ENCODE measurements at regions not wholly inside any gene's neighbourhood (a gene's known extent, or its start where the extent isn't known, plus 50 kb on each side); places are given as distances from the start of the nearest gene placed in this dataset.
A peak's percentile ranks its signal among the peaks of the same experiment; 100 is the strongest.

DNA sequence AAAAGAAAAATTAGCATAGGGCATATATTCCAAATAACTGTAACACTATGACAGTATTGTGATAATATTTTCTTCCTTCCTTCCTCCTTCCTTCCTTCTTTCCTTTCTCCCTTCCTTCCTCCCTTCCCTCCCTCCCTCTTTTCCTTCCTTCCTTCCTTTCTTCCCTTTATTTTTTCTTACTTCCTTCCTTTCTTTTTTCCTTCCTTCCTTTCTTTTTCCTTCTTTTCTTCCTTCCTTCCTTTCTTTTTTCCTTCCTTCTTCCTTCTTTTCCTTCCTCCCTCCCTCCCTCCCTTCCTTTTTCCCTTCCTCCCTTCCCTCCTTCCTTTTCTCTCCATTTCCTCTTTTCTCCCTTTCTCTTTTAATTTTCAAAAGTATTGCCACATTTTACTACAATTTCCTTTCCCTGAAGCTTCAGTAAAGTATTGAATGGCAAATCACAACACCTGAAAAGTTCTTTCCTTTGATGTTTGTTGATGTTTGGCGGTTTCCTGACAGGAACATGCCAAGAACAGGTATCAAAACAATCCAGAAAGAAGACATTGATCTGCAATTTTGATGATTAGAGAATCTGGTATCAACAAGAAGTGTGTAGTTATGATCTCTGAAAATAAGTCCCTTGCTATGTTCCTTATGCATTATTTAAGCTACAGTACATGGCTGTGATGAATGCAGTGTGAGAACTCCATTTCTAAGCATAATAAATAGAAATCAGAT is 253.1 kb upstream of the EDIL3 start:
- DNase-seq (ENCODE audit: low spot score) = no peak
- ATAC-seq (ENCODE audit: low FRiP score) = no peak
- TF ChIP-seq, protein P1, sequence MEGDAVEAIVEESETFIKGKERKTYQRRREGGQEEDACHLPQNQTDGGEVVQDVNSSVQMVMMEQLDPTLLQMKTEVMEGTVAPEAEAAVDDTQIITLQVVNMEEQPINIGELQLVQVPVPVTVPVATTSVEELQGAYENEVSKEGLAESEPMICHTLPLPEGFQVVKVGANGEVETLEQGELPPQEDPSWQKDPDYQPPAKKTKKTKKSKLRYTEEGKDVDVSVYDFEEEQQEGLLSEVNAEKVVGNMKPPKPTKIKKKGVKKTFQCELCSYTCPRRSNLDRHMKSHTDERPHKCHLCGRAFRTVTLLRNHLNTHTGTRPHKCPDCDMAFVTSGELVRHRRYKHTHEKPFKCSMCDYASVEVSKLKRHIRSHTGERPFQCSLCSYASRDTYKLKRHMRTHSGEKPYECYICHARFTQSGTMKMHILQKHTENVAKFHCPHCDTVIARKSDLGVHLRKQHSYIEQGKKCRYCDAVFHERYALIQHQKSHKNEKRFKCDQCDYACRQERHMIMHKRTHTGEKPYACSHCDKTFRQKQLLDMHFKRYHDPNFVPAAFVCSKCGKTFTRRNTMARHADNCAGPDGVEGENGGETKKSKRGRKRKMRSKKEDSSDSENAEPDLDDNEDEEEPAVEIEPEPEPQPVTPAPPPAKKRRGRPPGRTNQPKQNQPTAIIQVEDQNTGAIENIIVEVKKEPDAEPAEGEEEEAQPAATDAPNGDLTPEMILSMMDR (IDR thresholded peaks at IDR 0.05) = no peak

DNA sequence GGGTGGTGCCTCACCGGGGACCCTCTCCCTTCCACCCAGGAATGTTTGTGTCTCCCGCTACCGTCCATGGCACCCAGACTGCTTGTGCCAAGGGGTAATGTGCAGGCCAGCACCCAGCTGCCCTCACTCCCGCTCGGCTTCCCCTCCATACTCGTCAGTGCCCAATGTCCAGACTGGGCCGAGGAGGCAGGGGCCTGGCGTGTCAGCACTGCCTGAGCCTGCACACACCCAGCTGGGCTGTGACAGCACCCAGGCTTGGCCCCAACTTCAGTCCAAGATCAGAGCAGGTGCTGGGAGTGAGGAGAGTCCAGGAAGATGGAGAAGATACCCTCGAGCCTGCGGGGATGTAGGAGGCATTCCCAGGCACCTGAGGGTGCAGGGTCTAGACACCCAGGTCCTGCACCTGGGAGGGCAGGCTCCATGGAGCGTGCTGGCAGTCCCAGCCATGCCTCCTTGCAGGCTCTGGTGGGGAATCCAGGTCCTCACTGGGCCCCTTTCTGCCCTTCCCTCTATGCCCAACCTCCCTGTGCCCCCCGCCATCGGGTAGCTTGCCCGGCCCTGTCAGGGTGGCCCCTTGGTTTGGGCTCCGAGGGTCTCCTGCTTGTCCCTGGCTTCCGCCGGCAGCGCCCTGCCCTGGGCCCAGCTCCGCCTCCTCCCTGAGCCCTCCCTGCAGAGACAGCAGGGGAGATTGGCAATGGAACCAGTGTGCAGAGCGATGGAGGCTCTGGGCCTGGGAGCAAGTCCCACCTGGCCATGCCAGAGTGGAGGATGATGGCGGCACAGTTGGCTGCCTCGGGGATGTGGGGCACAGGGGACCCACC is 250.8 kb upstream of the EDIL3 start:
- peak; percentile 32 for ATAC-seq (ENCODE audit: low FRiP score)

DNA sequence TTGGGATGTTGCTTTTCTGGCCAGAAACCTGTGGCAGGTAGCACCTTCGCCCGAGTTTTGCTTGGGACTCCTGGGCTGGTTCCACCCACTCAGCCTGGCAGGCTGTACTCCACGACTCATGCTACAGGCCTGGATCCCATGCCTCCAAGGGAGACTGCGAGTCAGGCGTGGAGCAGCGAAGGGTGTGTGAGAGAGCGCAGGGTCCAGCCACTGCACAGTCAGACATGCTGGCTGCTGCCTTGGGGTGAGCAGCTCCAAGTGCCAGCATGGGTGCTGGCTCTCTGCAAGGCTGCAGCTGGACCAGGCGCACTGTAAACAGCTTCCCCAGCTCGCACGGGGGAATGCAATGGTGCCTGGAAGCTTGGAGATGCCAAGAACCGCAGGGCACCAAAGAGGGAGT is 249.6 kb upstream of the EDIL3 start:
- no peak for DNase-seq (ENCODE audit: low spot score)
- ATAC-seq (ENCODE audit: low FRiP score) = no peak
- TF ChIP-seq, protein P1 (IDR thresholded peaks at IDR 0.05) = no peak

More for the DNA sequence above, 250.8 kb upstream of the EDIL3 start:
- TF ChIP-seq, protein P1 (IDR thresholded peaks at IDR 0.05) = no peak
- no peak for DNase-seq (ENCODE audit: low spot score)

DNA sequence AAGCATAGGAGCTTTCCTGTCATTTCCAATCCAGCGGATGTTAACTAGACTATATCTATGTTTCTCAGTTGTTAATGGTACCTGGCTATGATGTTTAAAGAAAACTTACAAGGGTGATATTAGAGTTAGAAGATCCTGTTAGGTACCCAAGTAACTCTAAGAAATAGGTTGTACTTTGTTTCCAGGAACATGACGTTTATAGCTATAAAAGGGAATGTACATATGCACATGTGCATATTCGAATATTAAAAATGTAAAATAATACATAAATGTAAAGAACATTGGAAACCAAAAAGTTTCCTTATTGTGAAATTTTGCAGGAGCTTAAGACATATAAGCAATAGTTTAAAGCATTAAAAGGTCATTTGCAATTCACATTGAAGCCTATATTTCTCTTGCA is 247.7 kb upstream of the EDIL3 start:
- ATAC-seq (ENCODE audit: low FRiP score) (no peak), DNase-seq (ENCODE audit: low spot score) (no peak)
- TF ChIP-seq, protein P1 (IDR thresholded peaks at IDR 0.05) = no peak

DNA sequence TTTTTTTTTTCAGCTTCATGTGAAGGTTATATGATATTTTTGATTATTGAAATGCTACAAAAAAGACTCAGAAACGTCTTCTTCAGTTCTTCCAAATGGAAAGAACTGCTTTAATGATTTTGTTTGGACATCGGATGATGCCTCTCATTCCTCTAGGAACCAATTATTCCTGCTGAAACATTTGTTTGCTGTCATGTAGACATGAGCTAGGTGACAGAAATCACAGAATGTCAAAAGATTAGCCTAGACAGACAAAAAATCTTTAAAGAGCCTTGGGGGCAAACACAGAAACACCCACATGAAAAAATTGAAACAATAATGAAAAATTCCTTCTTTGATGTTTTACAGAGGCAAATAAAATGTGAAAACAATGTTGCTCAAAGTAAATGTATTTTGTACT is 244.2 kb upstream of the EDIL3 start:
- DNase-seq (ENCODE audit: low spot score) (no peak), ATAC-seq (ENCODE audit: low FRiP score) (no peak)
- TF ChIP-seq, protein P1 (IDR thresholded peaks at IDR 0.05) = no peak

DNA sequence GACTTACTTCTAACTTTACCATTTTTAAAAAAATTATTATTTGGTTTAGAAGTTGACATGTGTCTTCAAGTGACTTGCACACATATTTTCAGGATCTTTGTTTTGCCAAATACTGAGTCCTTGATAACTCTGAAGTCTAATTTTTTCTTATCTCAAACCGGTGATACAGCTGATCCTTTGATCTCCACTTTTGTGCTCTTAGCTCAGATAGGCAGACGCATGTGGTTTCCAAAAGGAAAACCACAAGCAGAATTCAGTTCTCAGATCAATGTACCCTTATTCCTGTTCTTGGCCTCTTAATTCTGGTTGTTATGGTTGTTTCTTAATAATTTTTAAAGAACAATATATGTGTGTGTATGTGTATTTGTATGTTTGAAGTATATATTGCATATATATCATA is 238.3 kb upstream of the EDIL3 start:
- no peak for ATAC-seq (ENCODE audit: low FRiP score)
- no peak for DNase-seq (ENCODE audit: low spot score)
- TF ChIP-seq, protein P1 (IDR thresholded peaks at IDR 0.05) = no peak

All from omental fat pad (tissue), 3 donors.